SK-N-SH treated with all-trans-retinoic acid at 6 μM for 48 hours (cell line): ENCODE measurements at regions not wholly inside any gene's neighbourhood (a gene's known extent, or its start where the extent isn't known, plus 50 kb on each side); places are given as distances from the start of the nearest gene placed in this dataset.
"Not testable (repeated sequence)": the region's sequence is repeated elsewhere in the genome, so short reads cannot be mapped to it uniquely, and the experiment has no call there.

Source experiments
- ATAC-seq: fragments of 200-7000 bp; cut with Tn5 transposase; 3 replicates; pipeline ENCODE4 v1.9.1; 2020; ENCODE audit warnings: mild to moderate bottlenecking, moderate library complexity
- ARNTL ChIP-seq: fragments of 450-650 bp; formaldehyde crosslinking; IDR thresholded peaks from 2 replicates; pipeline ENCODE4 v1.5.0; 2020; ENCODE audit warnings: low read depth, mild to moderate bottlenecking, moderate library complexity, borderline replicate concordance
- BACH2 ChIP-seq: fragments of 250-450 bp; sonication (Bioruptor Pico); IDR thresholded peaks from 2 replicates; pipeline ENCODE4 v1.9.0; 2021; ENCODE audit warnings: mild to moderate bottlenecking, borderline replicate concordance
- CREB5 ChIP-seq: fragments of 250-450 bp; sonication (Bioruptor Pico); IDR thresholded peaks from 2 replicates; pipeline ENCODE4 v1.5.1; 2020; ENCODE audit warnings: low read depth, mild to moderate bottlenecking, moderate library complexity
- CSRNP3 ChIP-seq: fragments of 250-450 bp; sonication (Bioruptor Pico); IDR thresholded peaks from 2 replicates; pipeline ENCODE4 v1.5.1; 2021; ENCODE audit warnings: mild to moderate bottlenecking, moderate library complexity
- ESRRG ChIP-seq: fragments of 250-450 bp; sonication (Bioruptor Pico); IDR thresholded peaks from 2 replicates; pipeline ENCODE4 v1.6.1; 2021; ENCODE audit warnings: mild to moderate bottlenecking
- GLIS3 ChIP-seq: fragments of 250-450 bp; sonication (Bioruptor Pico); IDR thresholded peaks from 2 replicates; pipeline ENCODE4 v1.5.0; 2020; ENCODE audit warnings: mild to moderate bottlenecking, moderate library complexity
- ISL1 ChIP-seq: fragments of 250-450 bp; sonication (Bioruptor Pico); IDR thresholded peaks from 2 replicates; pipeline ENCODE4 v2.1.2; 2022; ENCODE audit warnings: mild to moderate bottlenecking, moderate library complexity
- OSR1 ChIP-seq: fragments of 250-450 bp; sonication (Bioruptor Pico); IDR thresholded peaks from 2 replicates; pipeline ENCODE4 v1.8.0; 2022; ENCODE audit warnings: moderate library complexity, mild to moderate bottlenecking, inconsistent platforms
- PATZ1 ChIP-seq: fragments of 250-450 bp; sonication (Bioruptor Pico); IDR thresholded peaks from 2 replicates; pipeline ENCODE4 v1.8.0; 2020; ENCODE audit warnings: mild to moderate bottlenecking, moderate library complexity, borderline replicate concordance
- POU6F1 ChIP-seq: fragments of 250-450 bp; sonication (Bioruptor Pico); IDR thresholded peaks from 2 replicates; pipeline ENCODE4 v1.8.0; 2021; ENCODE audit warnings: low read depth, mild to moderate bottlenecking, moderate library complexity, borderline replicate concordance
- PPARA ChIP-seq: fragments of 250-450 bp; sonication (Bioruptor Pico); IDR thresholded peaks from 2 replicates; pipeline ENCODE4 v1.5.0; 2020; ENCODE audit warnings: mild to moderate bottlenecking, borderline replicate concordance
- RARB ChIP-seq: fragments of 250-450 bp; sonication (Bioruptor Pico); IDR thresholded peaks from 2 replicates; pipeline ENCODE4 v1.8.0; 2021; ENCODE audit warnings: mild to moderate bottlenecking, moderate library complexity
- SNAI2 ChIP-seq: fragments of 250-450 bp; sonication (Bioruptor Pico); IDR thresholded peaks from 2 replicates; pipeline ENCODE4 v1.5.0; 2020; ENCODE audit warnings: mild to moderate bottlenecking, moderate library complexity
- TCF4 ChIP-seq: fragments of 250-450 bp; sonication (Bioruptor Pico); IDR thresholded peaks from 2 replicates; pipeline ENCODE4 v1.8.0; 2021; ENCODE audit warnings: mild to moderate bottlenecking, moderate library complexity, borderline replicate concordance
- TOX ChIP-seq: fragments of 250-450 bp; sonication (Bioruptor Pico); IDR thresholded peaks from 2 replicates; pipeline ENCODE4 v1.8.0; 2021; ENCODE audit warnings: mild to moderate bottlenecking, moderate library complexity, borderline replicate concordance
- TSHZ2 ChIP-seq: fragments of 250-450 bp; sonication (Bioruptor Pico); IDR thresholded peaks from 2 replicates; pipeline ENCODE4 v1.5.0; 2020; ENCODE audit warnings: mild to moderate bottlenecking, moderate library complexity
- ZFP3 ChIP-seq: fragments of 250-450 bp; sonication (Bioruptor Pico); IDR thresholded peaks from 2 replicates; pipeline ENCODE4 v1.5.0; 2020; ENCODE audit warnings: mild to moderate bottlenecking, moderate library complexity
- ZFP30 ChIP-seq: fragments of 450-650 bp; formaldehyde crosslinking; IDR thresholded peaks from 2 replicates; pipeline ENCODE4 v1.5.0; 2022; ENCODE audit warnings: mild to moderate bottlenecking, moderate library complexity
- ZNF565 ChIP-seq: fragments of 450-650 bp; formaldehyde crosslinking; conservative IDR thresholded peaks from 2 replicates; pipeline ENCODE4 v1.5.0; 2020; ENCODE audit warnings: low read depth, mild to moderate bottlenecking, moderate library complexity
- ZNF70 ChIP-seq: fragments of 450-650 bp; formaldehyde crosslinking; IDR thresholded peaks from 2 replicates; pipeline ENCODE4 v1.5.0; 2020; ENCODE audit warnings: mild to moderate bottlenecking, moderate library complexity
- ZNF8 ChIP-seq: fragments of 450-650 bp; formaldehyde crosslinking; IDR thresholded peaks from 2 replicates; pipeline ENCODE4 v1.5.0; 2020; ENCODE audit warnings: mild to moderate bottlenecking, moderate library complexity

- no peak for ATAC-seq
- no peak for TF ChIP-seq ZFP3 (CRISPR knock-in tag)
- TF ChIP-seq TOX: no peak
- TF ChIP-seq RARB (CRISPR knock-in tag): no peak
- TF ChIP-seq GLIS3 (CRISPR knock-in tag): no peak
- TF ChIP-seq TCF4: no peak
- TF ChIP-seq PPARA: no peak
- no peak for TF ChIP-seq POU6F1 (CRISPR knock-in tag)
- TF ChIP-seq ISL1 (CRISPR knock-in tag): no peak
- no peak for TF ChIP-seq ZFP30 (CRISPR knock-in tag)
- TF ChIP-seq ZNF70 (CRISPR knock-in tag): no peak
- no peak for TF ChIP-seq OSR1 (CRISPR knock-in tag)
- TF ChIP-seq SNAI2 (CRISPR knock-in tag): no peak
- TF ChIP-seq ZNF565 (CRISPR knock-in tag): no peak
- no peak for TF ChIP-seq CSRNP3 (CRISPR knock-in tag)
- TF ChIP-seq ARNTL (CRISPR knock-in tag): no peak
- no peak for TF ChIP-seq ESRRG (CRISPR knock-in tag)
- no peak for TF ChIP-seq CREB5 (CRISPR knock-in tag)
These were observed 132.8 kb downstream of the LAT start for GRCh38 chr16:29117631-29118030.

GRCh38 chr16:29116980-29117379, 132.1 kb downstream of the LAT start:
- ATAC-seq: no peak
- TF ChIP-seq PPARA (no peak), CREB5 (CRISPR knock-in tag) (no peak), GLIS3 (CRISPR knock-in tag) (no peak), ZNF70 (CRISPR knock-in tag) (no peak), CSRNP3 (CRISPR knock-in tag) (no peak), TSHZ2 (CRISPR knock-in tag) (no peak), ZNF8 (CRISPR knock-in tag) (no peak), OSR1 (CRISPR knock-in tag) (no peak), PATZ1 (CRISPR knock-in tag) (no peak), ZFP3 (CRISPR knock-in tag) (no peak), BACH2 (no peak), POU6F1 (CRISPR knock-in tag) (no peak)

GRCh38 chr16:29116207-29116606, 131.4 kb downstream of the LAT start:
- ATAC-seq: not testable (repeated sequence)

GRCh38 chr16:29115802-29116141, 130.9 kb downstream of the LAT start:
- ATAC-seq: 0 out of 3 replicates have a peak, but pooled peaks have one; percentile 18

GRCh38 chr16:29114989-29115801, 130.3 kb downstream of the LAT start:
- peak; percentile 97 for ATAC-seq
